ENCODE measurements at regions not wholly inside any gene's neighbourhood (a gene's known extent, or its start where the extent isn't known, plus 50 kb on each side); places are given as distances from the start of the nearest gene placed in this dataset.

DNA sequence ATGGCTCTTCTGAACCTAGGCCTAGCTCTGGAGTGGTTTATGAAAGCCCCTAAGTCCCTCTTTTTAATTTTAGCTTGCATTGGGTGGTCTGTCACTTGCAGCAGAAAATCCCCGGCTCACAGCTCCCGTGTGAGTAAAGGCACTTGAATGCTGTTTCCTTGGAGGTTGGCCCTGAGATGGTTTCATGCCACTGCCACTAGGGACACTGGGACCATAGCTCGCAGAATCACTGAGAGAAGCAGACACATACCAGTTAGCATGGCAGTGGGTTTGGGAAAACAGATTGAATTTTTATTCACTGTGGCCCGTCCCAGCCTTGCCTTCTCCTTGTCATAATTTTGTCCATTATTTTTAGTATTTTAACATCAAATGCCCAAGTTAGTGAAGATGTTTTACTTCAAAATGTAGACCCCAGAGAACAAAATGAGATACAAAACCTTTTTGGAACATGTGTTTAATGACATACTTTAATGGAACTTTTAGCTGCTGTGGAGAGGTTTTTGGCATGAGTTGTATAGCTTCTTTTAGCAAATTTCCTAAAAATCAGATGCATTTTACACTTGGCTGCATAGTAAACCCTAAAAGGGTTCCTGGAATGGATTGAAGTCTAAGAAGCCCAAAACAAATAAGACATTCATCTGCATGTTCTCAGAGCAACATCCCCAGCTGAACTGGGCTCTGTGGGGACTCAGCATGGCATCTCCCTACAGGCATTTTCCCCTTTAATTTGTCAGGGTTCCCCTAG, 259.7 kb upstream of the PITRM1 start:
- TF ChIP-seq, protein P1, sequence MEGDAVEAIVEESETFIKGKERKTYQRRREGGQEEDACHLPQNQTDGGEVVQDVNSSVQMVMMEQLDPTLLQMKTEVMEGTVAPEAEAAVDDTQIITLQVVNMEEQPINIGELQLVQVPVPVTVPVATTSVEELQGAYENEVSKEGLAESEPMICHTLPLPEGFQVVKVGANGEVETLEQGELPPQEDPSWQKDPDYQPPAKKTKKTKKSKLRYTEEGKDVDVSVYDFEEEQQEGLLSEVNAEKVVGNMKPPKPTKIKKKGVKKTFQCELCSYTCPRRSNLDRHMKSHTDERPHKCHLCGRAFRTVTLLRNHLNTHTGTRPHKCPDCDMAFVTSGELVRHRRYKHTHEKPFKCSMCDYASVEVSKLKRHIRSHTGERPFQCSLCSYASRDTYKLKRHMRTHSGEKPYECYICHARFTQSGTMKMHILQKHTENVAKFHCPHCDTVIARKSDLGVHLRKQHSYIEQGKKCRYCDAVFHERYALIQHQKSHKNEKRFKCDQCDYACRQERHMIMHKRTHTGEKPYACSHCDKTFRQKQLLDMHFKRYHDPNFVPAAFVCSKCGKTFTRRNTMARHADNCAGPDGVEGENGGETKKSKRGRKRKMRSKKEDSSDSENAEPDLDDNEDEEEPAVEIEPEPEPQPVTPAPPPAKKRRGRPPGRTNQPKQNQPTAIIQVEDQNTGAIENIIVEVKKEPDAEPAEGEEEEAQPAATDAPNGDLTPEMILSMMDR (IDR thresholded peaks at IDR 0.05; ENCODE audit: insufficient read depth, low read depth, low read length) = no peak
- no peak for DNase-seq (ENCODE audit: low read depth)
- H3K4me3 ChIP-seq (ENCODE audit: low read depth, low read length) = no peak overlapping the region

DNA sequence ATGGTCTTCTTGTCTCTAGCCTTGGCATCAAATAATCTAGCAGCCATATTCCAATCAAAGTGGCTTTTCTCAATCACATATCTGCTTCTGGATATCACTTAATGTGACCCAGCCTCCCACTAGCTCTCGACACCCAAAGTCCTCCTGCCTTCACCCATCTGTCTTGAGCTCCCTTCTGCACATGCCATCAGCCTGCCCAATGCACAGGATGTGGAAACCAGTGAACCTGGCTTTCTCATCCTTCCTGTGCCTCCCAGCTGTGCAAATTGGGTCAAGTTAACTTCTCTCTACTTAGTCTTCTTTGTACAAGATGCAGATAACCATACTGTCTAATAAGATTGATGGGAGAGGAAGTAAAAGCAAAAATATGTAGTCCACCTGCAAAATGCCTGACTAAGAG, 257.9 kb upstream of the PITRM1 start:
- no peak overlapping the region for H3K4me3 ChIP-seq (ENCODE audit: low read depth, low read length)
- DNase-seq (ENCODE audit: low read depth) = no peak
- TF ChIP-seq, protein P1 (IDR thresholded peaks at IDR 0.05; ENCODE audit: insufficient read depth, low read depth, low read length) = no peak

DNA sequence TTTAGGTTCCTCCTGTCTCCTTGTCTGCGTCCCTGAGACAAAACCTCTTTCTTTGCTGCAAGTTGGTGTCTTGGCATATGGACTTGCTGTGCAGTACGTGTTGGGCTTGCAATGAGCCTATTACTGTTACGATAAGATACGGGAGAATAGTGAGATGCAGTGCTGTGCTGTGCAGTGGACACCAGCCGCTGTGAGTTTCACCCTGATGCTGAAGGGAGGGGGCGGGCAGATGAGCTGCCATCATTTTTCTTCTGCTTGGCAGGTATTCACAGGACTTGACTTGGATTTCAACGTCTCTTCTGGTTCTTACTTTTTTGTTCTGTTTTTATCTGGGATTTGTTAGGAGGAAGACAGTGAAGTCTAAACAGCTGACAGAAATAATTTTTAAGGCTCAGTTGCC, 257.1 kb upstream of the PITRM1 start:
- DNase-seq (ENCODE audit: low read depth) = no peak
- no peak overlapping the region for H3K4me3 ChIP-seq (ENCODE audit: low read depth, low read length)
- TF ChIP-seq, protein P1 (IDR thresholded peaks at IDR 0.05; ENCODE audit: insufficient read depth, low read depth, low read length) = no peak

DNA sequence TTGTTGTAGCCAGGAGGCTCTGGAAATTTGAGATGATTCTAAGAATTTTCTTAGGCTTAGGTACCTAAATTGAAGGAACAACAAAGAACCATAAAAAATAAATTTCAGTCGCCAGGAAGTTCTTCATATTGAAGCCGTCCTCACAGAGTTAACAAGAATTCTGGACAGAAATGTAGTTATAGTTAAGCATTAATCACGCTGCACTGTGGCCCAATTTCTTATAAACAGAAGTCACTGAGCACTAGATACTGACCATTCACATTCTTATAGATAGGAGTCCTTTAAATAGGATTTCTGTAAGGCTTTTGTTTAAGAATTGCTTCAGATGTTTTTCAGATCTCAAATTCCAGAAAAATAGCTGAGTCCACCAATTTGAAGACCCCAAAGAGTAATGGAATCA, 256.2 kb upstream of the PITRM1 start:
- DNase-seq (ENCODE audit: low read depth) = no peak

DNA sequence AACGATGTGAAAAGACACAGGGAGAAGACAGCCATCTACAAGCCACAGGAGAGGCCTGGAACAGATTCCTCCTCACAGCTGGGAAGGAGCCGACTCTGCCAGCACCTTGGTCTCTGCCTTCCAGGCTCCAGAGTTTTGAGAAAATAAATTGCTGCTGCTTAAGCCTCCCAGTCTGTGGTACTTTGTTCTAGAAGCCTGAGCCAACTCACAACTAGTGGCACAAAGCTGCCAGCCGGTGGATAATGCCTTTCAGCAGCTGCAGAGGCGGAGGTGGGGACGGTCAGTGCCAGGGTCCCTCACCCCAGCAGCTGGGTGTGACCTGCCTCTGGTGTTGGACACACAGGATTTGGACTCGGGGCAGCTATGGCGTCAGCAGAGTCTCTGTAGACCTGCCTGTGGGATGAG, 255.4 kb upstream of the PITRM1 start:
- H3K4me3 ChIP-seq (ENCODE audit: low read depth, low read length) = no peak overlapping the region
- TF ChIP-seq, protein P1 (IDR thresholded peaks at IDR 0.05; ENCODE audit: insufficient read depth, low read depth, low read length) = no peak
- DNase-seq (ENCODE audit: low read depth) = no peak

More for the DNA sequence above, 256.2 kb upstream of the PITRM1 start:
- TF ChIP-seq, protein P1 (IDR thresholded peaks at IDR 0.05; ENCODE audit: insufficient read depth, low read depth, low read length) = no peak
- no peak overlapping the region for H3K4me3 ChIP-seq (ENCODE audit: low read depth, low read length)

DNA sequence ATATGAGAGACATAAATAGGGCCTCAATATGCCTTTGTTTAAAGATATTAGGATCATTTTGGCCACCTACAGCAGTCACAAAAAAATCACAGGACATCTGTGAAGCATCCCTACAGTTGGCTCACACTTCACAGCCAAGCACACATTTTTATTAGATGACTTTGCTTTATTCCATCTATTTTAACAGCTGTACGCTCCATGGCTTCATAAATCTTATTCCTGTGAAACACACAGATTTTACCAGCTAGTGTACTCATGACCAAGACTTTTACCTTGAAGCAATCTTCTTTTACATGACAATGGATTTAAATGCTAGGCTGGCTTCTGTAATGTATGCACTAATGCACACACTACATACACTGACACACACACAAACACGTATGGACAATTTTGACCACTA, 254.8 kb upstream of the PITRM1 start:
- TF ChIP-seq, protein P1 (IDR thresholded peaks at IDR 0.05; ENCODE audit: insufficient read depth, low read depth, low read length) = no peak
- peak; percentile 64 for DNase-seq (ENCODE audit: low read depth)
- H3K4me3 ChIP-seq (ENCODE audit: low read depth, low read length) = no peak overlapping the region

Measured in fibroblast of villous mesenchyme (primary cell).